H9 (cell line): ENCODE measurements at regions not wholly inside any gene's neighbourhood (a gene's known extent, or its start where the extent isn't known, plus 50 kb on each side); places are given as distances from the start of the nearest gene placed in this dataset.

Experiments used
- DNase-seq: peaks from one replicate; pipeline ENCODE4 v3.0.0-alpha.2; 2017
- H2AFZ ChIP-seq: one replicate; pipeline ENCODE4 v1.6.1; 2013; ENCODE audit warnings: mild to moderate bottlenecking, low read length, control low read depth, moderate library complexity
- H2AK5ac ChIP-seq: 2 replicates; pipeline ENCODE4 v1.6.1; 2013; ENCODE audit warnings: low read length, control low read depth, mixed read lengths; ENCODE audit not compliant: insufficient read length
- H2BK120ac ChIP-seq: one replicate; pipeline ENCODE4 v1.6.1; 2013; ENCODE audit warnings: low read depth, mild to moderate bottlenecking, low read length, control low read depth, inconsistent platforms; ENCODE audit not compliant: poor library complexity, severe bottlenecking
- H2BK12ac ChIP-seq: 2 replicates; pipeline ENCODE4 v1.6.1; 2013; ENCODE audit warnings: low read length, control low read depth, mixed read lengths, low read depth; ENCODE audit not compliant: insufficient read length
- H2BK15ac ChIP-seq: 2 replicates; pipeline ENCODE4 v1.6.1; 2013; ENCODE audit warnings: low read depth, low read length, control low read depth
- H2BK20ac ChIP-seq: one replicate; pipeline ENCODE4 v1.6.1; 2013; ENCODE audit warnings: low read depth, mild to moderate bottlenecking, low read length, control low read depth, inconsistent platforms; ENCODE audit not compliant: poor library complexity, severe bottlenecking
- H2BK5ac ChIP-seq: 2 replicates; pipeline ENCODE4 v1.6.1; 2013; ENCODE audit warnings: low read length, control low read depth, mixed read lengths; ENCODE audit not compliant: insufficient read length
- H3K14ac ChIP-seq: 2 replicates; pipeline ENCODE4 v1.6.1; 2013; ENCODE audit warnings: low read length, control low read depth; ENCODE audit not compliant: insufficient read depth
- H3K18ac ChIP-seq: 2 replicates; pipeline ENCODE4 v1.6.1; 2013; ENCODE audit warnings: low read depth, mild to moderate bottlenecking, mixed read lengths, low read length, control low read depth; ENCODE audit not compliant: insufficient read length
- H3K23ac ChIP-seq: 2 replicates; pipeline ENCODE4 v1.6.1; 2013; ENCODE audit warnings: low read length, control low read depth, mixed read lengths, low read depth; ENCODE audit not compliant: insufficient read length
- H3K23me2 ChIP-seq: 2 replicates; pipeline ENCODE4 v1.6.1; 2013; ENCODE audit warnings: low read depth, mild to moderate bottlenecking, mixed read lengths, low read length, control low read depth; ENCODE audit not compliant: insufficient read length, poor library complexity, severe bottlenecking
- H3K27ac ChIP-seq: 2 replicates; pipeline ENCODE4 v1.5.1; 2013; ENCODE audit warnings: low read length, control low read depth, mixed read lengths, low read depth; ENCODE audit not compliant: insufficient read length
- H3K27me3 ChIP-seq: 2 replicates; pipeline ENCODE4 v1.6.1; 2013; ENCODE audit warnings: low read length, control low read depth, inconsistent platforms; ENCODE audit not compliant: insufficient read depth
- H3K4ac ChIP-seq: 2 replicates; pipeline ENCODE4 v1.6.1; 2013; ENCODE audit warnings: low read depth, mild to moderate bottlenecking, control low read depth, inconsistent platforms, low read length, moderate library complexity
- H3K4me1 ChIP-seq: 2 replicates; pipeline ENCODE4 v1.6.1; 2013; ENCODE audit warnings: low read length, control low read depth, inconsistent platforms; ENCODE audit not compliant: insufficient read depth
- H3K4me2 ChIP-seq: 2 replicates; pipeline ENCODE4 v1.6.1; 2013; ENCODE audit warnings: low read length, control low read depth, mixed read lengths; ENCODE audit not compliant: insufficient read length, insufficient read depth
- H3K56ac ChIP-seq: 2 replicates; pipeline ENCODE4 v1.6.1; 2013; ENCODE audit warnings: low read depth, mild to moderate bottlenecking, mixed read lengths, low read length, control low read depth; ENCODE audit not compliant: insufficient read length
- H3K79me1 ChIP-seq: 2 replicates; pipeline ENCODE4 v1.6.1; 2013; ENCODE audit warnings: low read depth, mild to moderate bottlenecking, moderate library complexity, low read length, control low read depth, inconsistent platforms; ENCODE audit not compliant: insufficient read depth, poor library complexity, severe bottlenecking
- H3K79me2 ChIP-seq: 2 replicates; pipeline ENCODE4 v1.6.1; 2013; ENCODE audit warnings: low read length, control low read depth, inconsistent platforms; ENCODE audit not compliant: insufficient read depth
- H3K9ac ChIP-seq: 2 replicates; pipeline ENCODE4 v1.6.1; 2013; ENCODE audit warnings: low read length, control low read depth, mixed read lengths; ENCODE audit not compliant: insufficient read length; ENCODE audit errors: extremely low read depth
- H3K9me3 ChIP-seq: one replicate; pipeline ENCODE4 v1.6.1; 2013; ENCODE audit warnings: low read depth, low read length, inconsistent platforms; ENCODE audit not compliant: control insufficient read depth
- H3T11ph ChIP-seq: one replicate; pipeline ENCODE4 v1.6.1; 2013; ENCODE audit warnings: mild to moderate bottlenecking, low read length, control low read depth, inconsistent platforms
- H4K20me1 ChIP-seq: one replicate; pipeline ENCODE4 v1.6.1; 2013; ENCODE audit not compliant: control insufficient read depth, insufficient read length, insufficient read depth
- H4K5ac ChIP-seq: 2 replicates; pipeline ENCODE4 v1.6.1; 2013; ENCODE audit warnings: low read depth, mild to moderate bottlenecking, mixed read lengths, low read length, control low read depth; ENCODE audit not compliant: insufficient read length
- H4K8ac ChIP-seq: replicated peaks from 2 replicates; pipeline ENCODE4 v1.6.1; 2013; ENCODE audit warnings: low read length, control low read depth, mixed read lengths, low read depth; ENCODE audit not compliant: insufficient read length
- H4K91ac ChIP-seq: 2 replicates; pipeline ENCODE4 v1.6.1; 2013; ENCODE audit warnings: low read depth, mild to moderate bottlenecking, moderate library complexity, mixed read lengths, low read length, control low read depth; ENCODE audit not compliant: insufficient read length
- H3K27ac Mint-ChIP-seq, 3 experiments: 2 replicates in 2 of 3; 3 replicates in 1 of 3; pipeline ENCODE4 v1.8.0; 2020 to 2021; ENCODE audit warnings: mixed read lengths in 3 of 3, mild to moderate bottlenecking in 1 of 3, moderate library complexity in 1 of 3
- H3K27me3 Mint-ChIP-seq: 2 replicates; pipeline ENCODE4 v1.8.0; 2021; ENCODE audit warnings: low read depth, mild to moderate bottlenecking, moderate library complexity, mixed read lengths
- H3K36me3 Mint-ChIP-seq, 3 experiments: 2 replicates in 2 of 3; 3 replicates in 1 of 3; pipeline ENCODE4 v1.8.0; 2020 to 2021; ENCODE audit warnings: low read depth in 3 of 3, mixed read lengths in 3 of 3; ENCODE audit not compliant: insufficient read depth in 1 of 3
- H3K4me1 Mint-ChIP-seq, 2 experiments: 2 replicates each; pipeline ENCODE4 v1.8.0; 2020; ENCODE audit warnings: mixed read lengths in 2 of 2
- H3K4me3 Mint-ChIP-seq, 2 experiments: 2 replicates in 1 of 2; 3 replicates in 1 of 2; pipeline ENCODE4 v1.8.0; 2020 to 2021; ENCODE audit warnings: mild to moderate bottlenecking in 2 of 2, mixed read lengths in 2 of 2, moderate library complexity in 1 of 2
- H3K9me3 Mint-ChIP-seq, 2 experiments: 2 replicates in 1 of 2; 3 replicates in 1 of 2; pipeline ENCODE4 v1.8.0; 2020; ENCODE audit warnings: mild to moderate bottlenecking in 2 of 2, mixed read lengths in 2 of 2, moderate library complexity in 1 of 2
- WGBS: extraction: QIAGEN DNeasy Blood & Tissue Kit; methylation state at CpG from one replicate; pipeline ENCODE4 v1.1.7; 2013; ENCODE audit warnings: missing lambda C conversion rate, low lambda C conversion rate, mixed read lengths; ENCODE audit not compliant: insufficient read length; ENCODE audit errors: extremely low coverage; 5-methylcytosine and 5-hydroxymethylcytosine counted together
- TF ChIP-seq, protein P1 (sequence below): fragments of 200-600 bp; sonication (generic); conservative IDR thresholded peaks from 3 replicates; pipeline ENCODE4 v1.8.0; 2021; ENCODE audit warnings: antibody characterized with exemption, mild to moderate bottlenecking

DNA sequence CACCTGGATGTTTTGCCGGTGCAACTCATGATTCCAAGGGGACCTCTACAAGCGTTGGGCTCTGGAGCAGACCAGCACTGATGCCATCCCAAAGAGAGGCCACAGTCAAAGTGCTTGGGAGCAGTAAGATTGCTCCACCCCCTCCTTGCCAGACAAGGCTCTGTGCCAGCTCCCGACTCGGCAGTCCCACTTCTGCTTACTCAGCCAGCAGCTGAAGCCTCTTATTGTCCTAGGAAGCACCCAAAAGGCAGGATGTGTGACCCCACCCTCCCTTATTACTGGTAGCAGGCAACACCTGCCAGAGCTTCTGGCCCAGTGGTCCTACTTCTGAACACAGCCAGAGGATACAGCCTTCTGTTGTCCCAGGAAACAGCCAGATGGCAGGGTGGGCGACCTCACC, 614.2 kb downstream of the TENT5A start:
- Histone ChIP-seq H3K27me3 (no peaks in the 10 kb centered on the region), H3K56ac (no peak overlapping the region), H3K4me1 (no peaks in the 10 kb centered on the region), H3K9me3 (no peaks in the 10 kb centered on the region), H4K91ac (no peak overlapping the region), H2BK12ac (no peak overlapping the region), H4K20me1 (no peaks in the 10 kb centered on the region), H3K4me2 (no peak overlapping the region), H3T11ph (no peak overlapping the region), H4K5ac (no peak overlapping the region), H2BK15ac (no peak overlapping the region), H4K8ac (no peak overlapping the region), H2BK20ac (no peak overlapping the region), H2BK5ac (no peak overlapping the region), H3K79me1 (no peaks in the 10 kb centered on the region), H3K18ac (no peak overlapping the region), H3K27ac (no peak overlapping the region), H3K9ac (no peak overlapping the region), H2AK5ac (no peak overlapping the region), H2BK120ac (no peak overlapping the region), H3K4ac (no peak overlapping the region), H2AFZ (no peak overlapping the region), H3K23ac (no peak overlapping the region), H3K23me2 (no peaks in the 10 kb centered on the region), H3K14ac (no peak overlapping the region), H3K79me2 (no peaks in the 10 kb centered on the region)
- Mint-ChIP-seq H3K36me3 (peaks cover 0 to 7% (median 0%) of the 10 kb centered on the region in 3 experiments; a peak in 2 of 7 replicates), H3K4me1 (no peaks in the 10 kb centered on the region), H3K4me3 (no peak overlapping the region), H3K27me3 (no peaks in the 10 kb centered on the region), H3K27ac (no peak overlapping the region; a peak in 1 of 7 replicates), H3K9me3 (peaks cover 15 to 20% of the 10 kb centered on the region in 2 experiments; a peak in 4 of 5 replicates)
- WGBS, result no CpG with 5 or more reads among the region's 5 CpGs
- DNase-seq, result no peak
- TF ChIP-seq, protein P1, sequence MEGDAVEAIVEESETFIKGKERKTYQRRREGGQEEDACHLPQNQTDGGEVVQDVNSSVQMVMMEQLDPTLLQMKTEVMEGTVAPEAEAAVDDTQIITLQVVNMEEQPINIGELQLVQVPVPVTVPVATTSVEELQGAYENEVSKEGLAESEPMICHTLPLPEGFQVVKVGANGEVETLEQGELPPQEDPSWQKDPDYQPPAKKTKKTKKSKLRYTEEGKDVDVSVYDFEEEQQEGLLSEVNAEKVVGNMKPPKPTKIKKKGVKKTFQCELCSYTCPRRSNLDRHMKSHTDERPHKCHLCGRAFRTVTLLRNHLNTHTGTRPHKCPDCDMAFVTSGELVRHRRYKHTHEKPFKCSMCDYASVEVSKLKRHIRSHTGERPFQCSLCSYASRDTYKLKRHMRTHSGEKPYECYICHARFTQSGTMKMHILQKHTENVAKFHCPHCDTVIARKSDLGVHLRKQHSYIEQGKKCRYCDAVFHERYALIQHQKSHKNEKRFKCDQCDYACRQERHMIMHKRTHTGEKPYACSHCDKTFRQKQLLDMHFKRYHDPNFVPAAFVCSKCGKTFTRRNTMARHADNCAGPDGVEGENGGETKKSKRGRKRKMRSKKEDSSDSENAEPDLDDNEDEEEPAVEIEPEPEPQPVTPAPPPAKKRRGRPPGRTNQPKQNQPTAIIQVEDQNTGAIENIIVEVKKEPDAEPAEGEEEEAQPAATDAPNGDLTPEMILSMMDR, result no peak
